KMS-11 (cell line): ENCODE measurements at regions not wholly inside any gene's neighbourhood (a gene's known extent, or its start where the extent isn't known, plus 50 kb on each side); places are given as distances from the start of the nearest gene placed in this dataset.

ENCODE experiments used
- H2AFZ ChIP-seq: fragments of 200-600 bp; sonication (generic); 2 replicates; pipeline ENCODE4 v1.6.1; 2016; ENCODE audit warnings: antibody characterized with exemption, mixed run types, low read depth
- H3K27ac ChIP-seq: fragments of 200-600 bp; sonication (generic); 2 replicates; pipeline ENCODE4 v1.6.1; 2016; ENCODE audit warnings: mild to moderate bottlenecking, mixed run types
- H3K27me3 ChIP-seq: fragments of 200-600 bp; sonication (generic); 2 replicates; pipeline ENCODE4 v1.6.1; 2017; ENCODE audit warnings: mild to moderate bottlenecking, low read depth, mixed run types, moderate library complexity; ENCODE audit not compliant: insufficient read depth
- H3K36me3 ChIP-seq: fragments of 200-600 bp; sonication (generic); 2 replicates; pipeline ENCODE4 v1.6.1; 2017; ENCODE audit warnings: mild to moderate bottlenecking, mixed run types; ENCODE audit not compliant: insufficient read depth
- H3K4me1 ChIP-seq: fragments of 200-600 bp; sonication (generic); 2 replicates; pipeline ENCODE4 v1.6.1; 2016; ENCODE audit warnings: mild to moderate bottlenecking, low read depth, mixed run types; ENCODE audit not compliant: poor library complexity, severe bottlenecking
- H3K4me2 ChIP-seq: fragments of 200-600 bp; sonication (generic); 2 replicates; pipeline ENCODE4 v1.7.0; 2016; ENCODE audit warnings: mild to moderate bottlenecking, mixed run types
- H3K4me3 ChIP-seq: fragments of 200-600 bp; sonication (generic); IDR thresholded peaks from 2 replicates; pipeline ENCODE4 v1.6.1; 2017; ENCODE audit warnings: low read depth, low read length, mixed read lengths; ENCODE audit not compliant: insufficient read depth
- H3K79me2 ChIP-seq: fragments of 200-600 bp; sonication (generic); 2 replicates; pipeline ENCODE4 v1.6.1; 2016; ENCODE audit warnings: low read depth, mixed run types; ENCODE audit not compliant: insufficient read depth
- H3K9ac ChIP-seq: fragments of 200-600 bp; sonication (generic); 2 replicates; pipeline ENCODE4 v1.6.1; 2016; ENCODE audit warnings: mild to moderate bottlenecking, mixed run types
- H4K20me1 ChIP-seq: fragments of 200-600 bp; sonication (generic); 2 replicates; pipeline ENCODE4 v1.6.1; 2016; ENCODE audit warnings: mild to moderate bottlenecking, mixed run types; ENCODE audit not compliant: insufficient read depth
- TF ChIP-seq, protein P1 (sequence below): fragments of 200-600 bp; sonication (generic); conservative IDR thresholded peaks from 2 replicates; pipeline ENCODE4 v1.6.1; 2017; ENCODE audit warnings: low read depth, mild to moderate bottlenecking, antibody characterized with exemption, low read length, moderate library complexity, mixed read lengths

- Histone ChIP-seq H3K4me1 (no peaks in the 10 kb centered on the region), H3K9ac (no peak overlapping the region), H3K4me3 (no peak overlapping the region), H3K27ac (no peak overlapping the region), H3K27me3 (no peaks in the 10 kb centered on the region), H2AFZ (no peak overlapping the region), H3K36me3 (no peaks in the 10 kb centered on the region), H3K4me2 (no peak overlapping the region), H3K79me2 (no peaks in the 10 kb centered on the region), H4K20me1 (no peaks in the 10 kb centered on the region)
- TF ChIP-seq, protein P1, sequence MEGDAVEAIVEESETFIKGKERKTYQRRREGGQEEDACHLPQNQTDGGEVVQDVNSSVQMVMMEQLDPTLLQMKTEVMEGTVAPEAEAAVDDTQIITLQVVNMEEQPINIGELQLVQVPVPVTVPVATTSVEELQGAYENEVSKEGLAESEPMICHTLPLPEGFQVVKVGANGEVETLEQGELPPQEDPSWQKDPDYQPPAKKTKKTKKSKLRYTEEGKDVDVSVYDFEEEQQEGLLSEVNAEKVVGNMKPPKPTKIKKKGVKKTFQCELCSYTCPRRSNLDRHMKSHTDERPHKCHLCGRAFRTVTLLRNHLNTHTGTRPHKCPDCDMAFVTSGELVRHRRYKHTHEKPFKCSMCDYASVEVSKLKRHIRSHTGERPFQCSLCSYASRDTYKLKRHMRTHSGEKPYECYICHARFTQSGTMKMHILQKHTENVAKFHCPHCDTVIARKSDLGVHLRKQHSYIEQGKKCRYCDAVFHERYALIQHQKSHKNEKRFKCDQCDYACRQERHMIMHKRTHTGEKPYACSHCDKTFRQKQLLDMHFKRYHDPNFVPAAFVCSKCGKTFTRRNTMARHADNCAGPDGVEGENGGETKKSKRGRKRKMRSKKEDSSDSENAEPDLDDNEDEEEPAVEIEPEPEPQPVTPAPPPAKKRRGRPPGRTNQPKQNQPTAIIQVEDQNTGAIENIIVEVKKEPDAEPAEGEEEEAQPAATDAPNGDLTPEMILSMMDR: no peak
Observed at GRCh38 chr5:107104040-107104995, 566.4 kb downstream of the EFNA5 start.

DNA sequence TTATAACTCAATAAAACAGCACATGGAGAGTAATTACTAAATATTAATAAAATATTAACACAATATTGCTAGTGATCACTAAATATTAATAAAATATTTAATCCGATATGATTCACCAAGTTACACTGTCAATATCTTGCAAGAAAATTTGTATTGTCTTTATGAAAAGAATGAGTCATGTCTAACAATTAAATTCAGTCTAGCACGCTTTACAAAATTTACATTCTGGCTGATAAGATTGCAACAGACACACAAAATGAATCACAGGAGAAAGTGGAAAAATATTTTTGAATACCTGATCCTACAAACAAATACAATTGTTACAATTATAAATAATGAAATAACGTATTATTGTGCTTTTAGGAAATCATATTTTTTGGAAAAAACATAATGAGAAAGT lies 567.2 kb downstream of the EFNA5 start:
- TF ChIP-seq, protein P1: no peak
- no peak overlapping the region for H3K4me3 ChIP-seq
- no peak overlapping the region for H2AFZ ChIP-seq
- H3K27me3 ChIP-seq: no peaks in the 10 kb centered on the region
- no peak overlapping the region for H3K27ac ChIP-seq
- H4K20me1 ChIP-seq: no peaks in the 10 kb centered on the region
- no peak overlapping the region for H3K4me2 ChIP-seq
- H3K9ac ChIP-seq: no peak overlapping the region
- no peaks in the 10 kb centered on the region for H3K79me2 ChIP-seq
- H3K36me3 ChIP-seq: no peaks in the 10 kb centered on the region
- H3K4me1 ChIP-seq: no peaks in the 10 kb centered on the region

- Histone ChIP-seq H3K36me3 (no peaks in the 10 kb centered on the region), H2AFZ (no peak overlapping the region), H3K4me1 (no peaks in the 10 kb centered on the region), H3K4me2 (no peak overlapping the region), H3K27ac (no peak overlapping the region), H3K79me2 (no peaks in the 10 kb centered on the region), H4K20me1 (no peaks in the 10 kb centered on the region), H3K9ac (no peak overlapping the region), H3K27me3 (no peaks in the 10 kb centered on the region), H3K4me3 (no peak overlapping the region)
- TF ChIP-seq, protein P1: no peak
Observed at GRCh38 chr5:107100121-107100520, 570.6 kb downstream of the EFNA5 start.

DNA sequence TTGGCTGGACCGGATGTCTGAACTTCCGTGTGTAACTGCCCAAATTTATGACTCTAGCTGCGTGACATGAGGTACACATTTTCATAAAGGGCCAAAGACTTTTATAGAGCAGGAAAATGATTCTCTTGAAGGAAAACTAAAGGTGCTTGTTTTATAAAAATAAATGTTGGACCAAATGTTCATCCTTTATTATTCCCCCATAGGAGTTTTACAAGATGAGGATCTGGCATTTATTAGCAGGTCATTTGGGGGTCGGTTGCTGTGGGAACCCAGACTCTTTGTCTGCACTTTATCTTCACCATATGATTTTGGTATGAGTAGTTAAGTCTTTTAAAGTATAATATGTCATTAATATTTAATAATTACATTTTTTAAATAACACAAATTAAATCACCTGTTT lies 571.2 kb downstream of the EFNA5 start:
- no peak overlapping the region for H2AFZ ChIP-seq

More for the DNA sequence above, 571.2 kb downstream of the EFNA5 start:
- no peak overlapping the region for H3K9ac ChIP-seq
- no peaks in the 10 kb centered on the region for H4K20me1 ChIP-seq
- no peaks in the 10 kb centered on the region for H3K79me2 ChIP-seq
- H3K4me2 ChIP-seq: no peak overlapping the region
- H3K36me3 ChIP-seq: no peaks in the 10 kb centered on the region
- TF ChIP-seq, protein P1: no peak
- no peaks in the 10 kb centered on the region for H3K4me1 ChIP-seq
- H3K27ac ChIP-seq: no peak overlapping the region
- no peak overlapping the region for H3K4me3 ChIP-seq
- H3K27me3 ChIP-seq: no peaks in the 10 kb centered on the region
